GM12878 (cell line): ENCODE measurements at regions not wholly inside any gene's neighbourhood (a gene's known extent, or its start where the extent isn't known, plus 50 kb on each side); places are given as distances from the start of the nearest gene placed in this dataset.

ENCODE experiments used
- ATAC-seq: fragments of 200-7000 bp; cut with Tn5 transposase; 3 replicates; pipeline ENCODE4 v1.9.1; 2020; ENCODE audit warnings: mild to moderate bottlenecking, moderate library complexity
- BruUV-seq: library from RNA; stranded (reverse); fragments of 400-500 nt; replicated peaks from 2 replicates; lab custom pipeline; 2021; lab: Mats Ljungman, UMichigan
- CTCF ChIA-PET: fragments of 300-600 bp; sonication (Branson Sonifier 250); formaldehyde crosslinking; extraction: SDS; loops from one replicate; lab custom pipeline; 2021; ENCODE audit warnings: inconsistent platforms; lab: Yijun Ruan, JAX
- POLR2A ChIA-PET: fragments of 350-600 bp; formaldehyde crosslinking; extraction: SDS; loops from one replicate; lab custom pipeline; 2021; ENCODE audit warnings: inconsistent platforms; lab: Charles Lee
- RAD21 ChIA-PET: fragments of 300-600 bp; sonication (Branson Sonifier 250); formaldehyde crosslinking; loops from one replicate; lab custom pipeline; 2023; ENCODE audit warnings: antibody characterized with exemption; ENCODE audit not compliant: unreplicated experiment; lab: Charles Lee
- SMC1A ChIA-PET: fragments of 300-600 bp; sonication (Branson Sonifier 250); formaldehyde crosslinking; loops from one replicate; lab custom pipeline; 2023; ENCODE audit not compliant: unreplicated experiment, uncharacterized antibody; lab: Charles Lee
- DNase-seq: peaks from one replicate; pipeline ENCODE4 v3.0.0-alpha.2; 2011; ENCODE audit warnings: low read depth, low spot score
- FAIRE-seq: peaks from 3 replicates; lab custom pipeline; 2011; peaks lifted over from hg19 to GRCh38; lab: Jason Lieb, UNC
- H2AFZ ChIP-seq: 2 replicates; pipeline ENCODE4 v1.6.0; 2011; ENCODE audit warnings: low read depth, low read length, control low read depth; ENCODE audit not compliant: control insufficient read depth
- H3K27ac ChIP-seq: 2 replicates; pipeline ENCODE4 v1.5.1; 2011; ENCODE audit warnings: control low read depth; ENCODE audit not compliant: control insufficient read depth, insufficient read depth
- H3K27me3 ChIP-seq, 2 experiments: replicated peaks in 1 of 2; 2 replicates each; pipeline versions ENCODE4 v1.6.0 to v1.6.1; 2011; ENCODE audit warnings: low read length in 1 of 2; ENCODE audit not compliant: control insufficient read depth in 2 of 2, insufficient read depth in 2 of 2
- H3K36me3 ChIP-seq, 2 experiments: 2 replicates each; pipeline ENCODE4 v1.5.1; 2011; ENCODE audit warnings: low read length in 1 of 2; ENCODE audit not compliant: control insufficient read depth in 2 of 2, insufficient read depth in 2 of 2
- H3K4me1 ChIP-seq: 2 replicates; pipeline ENCODE4 v1.6.1; 2011; ENCODE audit warnings: mild to moderate bottlenecking, low read length, moderate library complexity, mixed read lengths; ENCODE audit not compliant: control insufficient read depth, insufficient read depth
- H3K4me2 ChIP-seq: 2 replicates; pipeline ENCODE4 v1.6.0; 2011; ENCODE audit warnings: control low read depth; ENCODE audit not compliant: control insufficient read depth, insufficient read depth
- H3K4me3 ChIP-seq: fragments of 200-600 bp; sonication (generic); 2 replicates; pipeline ENCODE4 v1.5.1; 2016
- H3K79me2 ChIP-seq: 2 replicates; pipeline ENCODE4 v1.6.0; 2011; ENCODE audit warnings: low read length; ENCODE audit not compliant: control insufficient read depth, insufficient read depth
- H3K9ac ChIP-seq: 2 replicates; pipeline ENCODE4 v1.8.0; 2011; ENCODE audit warnings: low read length, control low read depth, mixed read lengths; ENCODE audit not compliant: control insufficient read depth, insufficient read depth
- H3K9me3 ChIP-seq: replicated peaks from 3 replicates; pipeline ENCODE4 v1.5.1; 2011; ENCODE audit warnings: mild to moderate bottlenecking, low read length; ENCODE audit not compliant: control insufficient read depth, insufficient read depth
- H4K20me1 ChIP-seq: 2 replicates; pipeline ENCODE4 v1.6.0; 2011; ENCODE audit not compliant: control insufficient read depth, insufficient read depth
- ATF3 ChIP-seq: IDR thresholded peaks from 2 replicates; pipeline ENCODE4 v1.6.1; 2011; ENCODE audit warnings: low read depth, mild to moderate bottlenecking, low read length, moderate library complexity, borderline replicate concordance; ENCODE audit errors: extremely low read depth
- BACH1 ChIP-seq: fragments of 450-650 bp; IDR thresholded peaks from 2 replicates; pipeline ENCODE4 v1.6.1; 2017; ENCODE audit warnings: mild to moderate bottlenecking, borderline replicate concordance
- CBX3 ChIP-seq: fragments of 200-600 bp; sonication (generic); IDR thresholded peaks from 2 replicates; pipeline ENCODE4 v1.6.1; 2016; ENCODE audit warnings: low read depth, borderline replicate concordance
- FOXM1 ChIP-seq: IDR thresholded peaks from 2 replicates; pipeline ENCODE4 v1.6.1; 2012; ENCODE audit warnings: low read depth, mild to moderate bottlenecking, inconsistent platforms, low read length, moderate library complexity
- GABPA ChIP-seq: IDR thresholded peaks from 2 replicates; pipeline ENCODE4 v1.6.1; 2014; ENCODE audit warnings: antibody characterized with exemption, low read depth, mild to moderate bottlenecking, inconsistent platforms
- NFYA ChIP-seq: IDR thresholded peaks from 2 replicates; pipeline ENCODE4 v1.6.1; 2011; ENCODE audit warnings: low read depth, mild to moderate bottlenecking, low read length, improper control_type of control experiment, borderline replicate concordance
- SP1 ChIP-seq: IDR thresholded peaks from one replicate; pipeline ENCODE4 v1.6.1; 2011; ENCODE audit warnings: low read depth, low read length
- SPI1 ChIP-seq: IDR thresholded peaks from 2 replicates; pipeline ENCODE4 v1.6.1; 2011; ENCODE audit warnings: low read depth, mild to moderate bottlenecking, low read length, moderate library complexity, borderline replicate concordance; ENCODE audit not compliant: insufficient read depth
- SREBF2 ChIP-seq: IDR thresholded peaks from 2 replicates; pipeline ENCODE4 v1.6.1; 2012; ENCODE audit warnings: mild to moderate bottlenecking, low read length
- SUZ12 ChIP-seq: fragments of 200-600 bp; sonication (generic); IDR thresholded peaks from one replicate; pipeline ENCODE4 v1.6.1; 2018; ENCODE audit warnings: antibody characterized with exemption, mild to moderate bottlenecking; ENCODE audit not compliant: unreplicated experiment
- TBL1XR1 ChIP-seq: IDR thresholded peaks from 2 replicates; pipeline ENCODE4 v1.6.1; 2012; ENCODE audit warnings: low read depth, low read length, improper control_type of control experiment
- ZZZ3 ChIP-seq: IDR thresholded peaks from 2 replicates; pipeline ENCODE4 v1.6.1; 2011; ENCODE audit warnings: low read depth; ENCODE audit not compliant: control insufficient read depth, insufficient read length
- WGBS: methylation state at CpG from one replicate; pipeline ENCODE4 v1.1.6; 2016; ENCODE audit warnings: low lambda C conversion rate; ENCODE audit not compliant: insufficient replicate concordance, insufficient coverage; ENCODE audit errors: missing lambda C conversion rate; 5-methylcytosine and 5-hydroxymethylcytosine counted together
- in situ Hi-C: fragments of 300-500 bp; cut with MboI; formaldehyde crosslinking; loops from 9 replicates; pipeline ENCODE4 v1.14.3; 2018; ENCODE audit warnings: mixed read lengths
- intact Hi-C: fragments of 100-400 bp; cut with micrococcal nuclease; formaldehyde crosslinking; loops from one replicate; pipeline ENCODE4 v1.14.2; 2022; ENCODE audit not compliant: unreplicated experiment
- TF ChIP-seq, protein P1 (sequence below): fragments of 450-650 bp; IDR thresholded peaks from 2 replicates; pipeline ENCODE4 v1.6.1; 2016; ENCODE audit warnings: mild to moderate bottlenecking
- TF ChIP-seq, protein P2 (sequence below): fragments of 450-650 bp; IDR thresholded peaks from 2 replicates; pipeline ENCODE4 v1.6.1; 2017; ENCODE audit warnings: low read depth, mild to moderate bottlenecking, moderate library complexity
- TF ChIP-seq, protein P3 (sequence below): IDR thresholded peaks from 2 replicates; pipeline ENCODE4 v1.6.1; 2012; ENCODE audit warnings: low read depth, low read length, improper control_type of control experiment

- no peak for FAIRE-seq
- no peaks in the 10 kb centered on the region for H3K79me2 ChIP-seq
- no peak for ATAC-seq
- in situ Hi-C loops, result no loop called here
- no peaks in the 10 kb centered on the region for H3K9me3 ChIP-seq
- BruUV-seq, result no TSS peak
- DNase-seq, result no peak
- SMC1A ChIA-PET, result no interaction called here
- no peaks in the 10 kb centered on the region for H3K4me1 ChIP-seq
- no peak overlapping the region for H3K4me3 ChIP-seq
- POLR2A ChIA-PET, result interaction anchor here (0.6 kb wide), 1 partner anchor 250 kb away, joined by 3 read pairs; no protein-coding TSS in a partner anchor
- no peaks in the 10 kb centered on the region for H3K27me3 ChIP-seq
- RAD21 ChIA-PET, result no interaction called here
- intact Hi-C loops, result no loop called here
- CTCF ChIA-PET, result no interaction called here
- no peak overlapping the region for H3K9ac ChIP-seq
- H3K4me2 ChIP-seq, result no peak overlapping the region
- no peaks in the 10 kb centered on the region for H3K36me3 ChIP-seq
- no peak overlapping the region for H2AFZ ChIP-seq
- H4K20me1 ChIP-seq, result no peaks in the 10 kb centered on the region
- TF ChIP-seq, protein P1, sequence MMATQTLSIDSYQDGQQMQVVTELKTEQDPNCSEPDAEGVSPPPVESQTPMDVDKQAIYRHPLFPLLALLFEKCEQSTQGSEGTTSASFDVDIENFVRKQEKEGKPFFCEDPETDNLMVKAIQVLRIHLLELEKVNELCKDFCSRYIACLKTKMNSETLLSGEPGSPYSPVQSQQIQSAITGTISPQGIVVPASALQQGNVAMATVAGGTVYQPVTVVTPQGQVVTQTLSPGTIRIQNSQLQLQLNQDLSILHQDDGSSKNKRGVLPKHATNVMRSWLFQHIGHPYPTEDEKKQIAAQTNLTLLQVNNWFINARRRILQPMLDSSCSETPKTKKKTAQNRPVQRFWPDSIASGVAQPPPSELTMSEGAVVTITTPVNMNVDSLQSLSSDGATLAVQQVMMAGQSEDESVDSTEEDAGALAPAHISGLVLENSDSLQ, result no peak
- no peak for TF ChIP-seq SPI1
- no peak for TF ChIP-seq GABPA
- 0% methylated on average over 4 of the region's 4 CpGs for WGBS
- H3K27ac ChIP-seq, result no peak overlapping the region
Observed at GRCh38 chr22:34072585-34072984, 152.3 kb upstream of the LARGE1 start.

GRCh38 chr22:34080433-34080832, 160.2 kb upstream of the LARGE1 start:
- Histone ChIP-seq H3K27me3 (no peaks in the 10 kb centered on the region), H3K9me3 (no peaks in the 10 kb centered on the region), H4K20me1 (no peaks in the 10 kb centered on the region), H3K4me1 (no peaks in the 10 kb centered on the region), H3K27ac (no peak overlapping the region), H3K79me2 (no peaks in the 10 kb centered on the region), H2AFZ (no peak overlapping the region), H3K9ac (no peak overlapping the region)
- DNase-seq, result no peak
- ChIA-PET POLR2A (no interaction called here), CTCF (no interaction called here), RAD21 (no interaction called here), SMC1A (no interaction called here)
- FAIRE-seq, result no peak
- in situ Hi-C loops, result no loop called here
- no TSS peak for BruUV-seq
- no peak for TF ChIP-seq SUZ12
- no peak for TF ChIP-seq CBX3
- TF ChIP-seq, protein P2, sequence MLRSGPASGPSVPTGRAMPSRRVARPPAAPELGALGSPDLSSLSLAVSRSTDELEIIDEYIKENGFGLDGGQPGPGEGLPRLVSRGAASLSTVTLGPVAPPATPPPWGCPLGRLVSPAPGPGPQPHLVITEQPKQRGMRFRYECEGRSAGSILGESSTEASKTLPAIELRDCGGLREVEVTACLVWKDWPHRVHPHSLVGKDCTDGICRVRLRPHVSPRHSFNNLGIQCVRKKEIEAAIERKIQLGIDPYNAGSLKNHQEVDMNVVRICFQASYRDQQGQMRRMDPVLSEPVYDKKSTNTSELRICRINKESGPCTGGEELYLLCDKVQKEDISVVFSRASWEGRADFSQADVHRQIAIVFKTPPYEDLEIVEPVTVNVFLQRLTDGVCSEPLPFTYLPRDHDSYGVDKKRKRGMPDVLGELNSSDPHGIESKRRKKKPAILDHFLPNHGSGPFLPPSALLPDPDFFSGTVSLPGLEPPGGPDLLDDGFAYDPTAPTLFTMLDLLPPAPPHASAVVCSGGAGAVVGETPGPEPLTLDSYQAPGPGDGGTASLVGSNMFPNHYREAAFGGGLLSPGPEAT, result no peak
- no peak for TF ChIP-seq ZZZ3
- TF ChIP-seq, protein P3, sequence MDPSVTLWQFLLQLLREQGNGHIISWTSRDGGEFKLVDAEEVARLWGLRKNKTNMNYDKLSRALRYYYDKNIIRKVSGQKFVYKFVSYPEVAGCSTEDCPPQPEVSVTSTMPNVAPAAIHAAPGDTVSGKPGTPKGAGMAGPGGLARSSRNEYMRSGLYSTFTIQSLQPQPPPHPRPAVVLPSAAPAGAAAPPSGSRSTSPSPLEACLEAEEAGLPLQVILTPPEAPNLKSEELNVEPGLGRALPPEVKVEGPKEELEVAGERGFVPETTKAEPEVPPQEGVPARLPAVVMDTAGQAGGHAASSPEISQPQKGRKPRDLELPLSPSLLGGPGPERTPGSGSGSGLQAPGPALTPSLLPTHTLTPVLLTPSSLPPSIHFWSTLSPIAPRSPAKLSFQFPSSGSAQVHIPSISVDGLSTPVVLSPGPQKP, result no peak
- no peak for TF ChIP-seq SREBF2
- TF ChIP-seq SP1, result no peak
- no peak for TF ChIP-seq BACH1
- no peak for TF ChIP-seq TBL1XR1
- no peak for TF ChIP-seq FOXM1
- TF ChIP-seq ATF3, result no peak
- no peak for TF ChIP-seq NFYA
- TF ChIP-seq, all 136 proteins: peak for 0
- Histone ChIP-seq H3K36me3 (no peaks in the 10 kb centered on the region), H3K4me2 (no peak overlapping the region), H3K4me3 (no peak overlapping the region)
- ATAC-seq, result no peak
- 95% methylated on average over 2 of the region's 2 CpGs for WGBS
- intact Hi-C loops, result no loop called here
